ENCODE measurements at regions not wholly inside any gene's neighbourhood (a gene's known extent, or its start where the extent isn't known, plus 50 kb on each side); places are given as distances from the start of the nearest gene placed in this dataset.

GRCh38 chr1:79638382-79638781 is 631.9 kb upstream of the ADGRL4 start:
- ChIA-PET CTCF (no interaction called here), POLR2A (no interaction called here)
- Histone ChIP-seq H3K9me3 (ENCODE audit: control insufficient read depth, insufficient read depth, low read depth, low read length) (no peaks in the 10 kb centered on the region; the same call in 1 of the 2 replicates), H3K27me3 (ENCODE audit: control insufficient read depth, insufficient read depth, low read length) (no peaks in the 10 kb centered on the region), H3K27ac (ENCODE audit: low read length) (no peak overlapping the region), H3K4me1 (ENCODE audit: control insufficient read depth, insufficient read depth, low read length) (no peaks in the 10 kb centered on the region), H3K36me3 (ENCODE audit: control insufficient read depth, insufficient read depth, low read length) (no peaks in the 10 kb centered on the region), H3K4me3 (ENCODE audit: low read depth in 2 of 2, low read length in 2 of 2) (no peak overlapping the region)
- intact Hi-C loops (cut with micrococcal nuclease; ENCODE audit: unreplicated experiment), result no loop called here
- DNase-seq (ENCODE audit: low read depth, low spot score) (no peak), ATAC-seq (no peak)
- TF ChIP-seq SIN3A (IDR thresholded peaks at IDR 0.05; ENCODE audit: borderline replicate concordance, insufficient read depth, low read depth, low read length) (no peak), POLR2AphosphoS5 (IDR thresholded peaks at IDR 0.05; ENCODE audit: low read depth, low read length) (no peak), TCF7L2 (IDR thresholded peaks at IDR 0.05; ENCODE audit: low read depth, low read length) (no peak), REST (IDR thresholded peaks at IDR 0.05; ENCODE audit: insufficient read depth in 1 of 2, low read depth in 2 of 2, low read length in 1 of 2) (no peak), CTCF (IDR thresholded peaks at IDR 0.05) (no peak)
- BruUV-seq (replicated peaks), result no TSS peak
- in situ Hi-C loops (cut with HindIII; ENCODE audit: low pct_unique_long_range_greater_than_20kb, low sequenced_read_pairs), result no loop called here

- POLR2A ChIA-PET, result no interaction called here
- in situ Hi-C loops (cut with HindIII; ENCODE audit: low pct_unique_long_range_greater_than_20kb, low sequenced_read_pairs), result no loop called here
Measured at GRCh38 chr1:79633456-79633855, 626.9 kb upstream of the ADGRL4 start.

More at GRCh38 chr1:79633456-79633855, 626.9 kb upstream of the ADGRL4 start:
- Histone ChIP-seq H3K27me3 (ENCODE audit: control insufficient read depth, insufficient read depth, low read length) (no peaks in the 10 kb centered on the region), H3K4me3 (ENCODE audit: low read depth in 2 of 2, low read length in 2 of 2) (no peak overlapping the region), H3K36me3 (ENCODE audit: control insufficient read depth, insufficient read depth, low read length) (no peaks in the 10 kb centered on the region), H3K4me1 (ENCODE audit: control insufficient read depth, insufficient read depth, low read length) (no peaks in the 10 kb centered on the region), H3K9me3 (ENCODE audit: control insufficient read depth, insufficient read depth, low read depth, low read length) (no peaks in the 10 kb centered on the region; the same call in 1 of the 2 replicates), H3K27ac (ENCODE audit: low read length) (no peak overlapping the region)
- TF ChIP-seq POLR2AphosphoS5 (IDR thresholded peaks at IDR 0.05; ENCODE audit: low read depth, low read length), result no peak
- TF ChIP-seq TCF7L2 (IDR thresholded peaks at IDR 0.05; ENCODE audit: low read depth, low read length), result no peak
- TF ChIP-seq CTCF (IDR thresholded peaks at IDR 0.05), result no peak
- no peak for TF ChIP-seq SIN3A (IDR thresholded peaks at IDR 0.05; ENCODE audit: borderline replicate concordance, insufficient read depth, low read depth, low read length)
- no peak for TF ChIP-seq REST (IDR thresholded peaks at IDR 0.05; ENCODE audit: insufficient read depth in 1 of 2, low read depth in 2 of 2, low read length in 1 of 2)
- DNase-seq (ENCODE audit: low read depth, low spot score), result no peak
- no TSS peak for BruUV-seq (replicated peaks)
- CTCF ChIA-PET, result no interaction called here
- no peak for ATAC-seq
- intact Hi-C loops (cut with micrococcal nuclease; ENCODE audit: unreplicated experiment), result no loop called here

All from Panc1 (cell line).